Endothelial cell of umbilical vein (primary cell): ENCODE measurements at regions not wholly inside any gene's neighbourhood (a gene's known extent, or its start where the extent isn't known, plus 50 kb on each side); places are given as distances from the start of the nearest gene placed in this dataset.

ENCODE experiments used
- BruUV-seq: library from RNA; stranded (reverse); fragments of 400-500 nt; replicated peaks from 2 replicates; lab custom pipeline; 2021; lab: Mats Ljungman, UMichigan
- CTCF ChIA-PET: fragments of 300-600, 350-600 bp; sonication (Branson Sonifier 250); formaldehyde crosslinking; loops from one replicate; lab custom pipeline; 2021; ENCODE audit warnings: antibody characterized with exemption, inconsistent platforms; lab: Charles Lee
- POLR2A ChIA-PET: fragments of 300-600, 350-600 bp; sonication (Branson Sonifier 250); formaldehyde crosslinking; loops from one replicate; lab custom pipeline; 2021; ENCODE audit warnings: antibody characterized with exemption, inconsistent platforms; lab: Charles Lee
- DNase-seq: peaks from one replicate; pipeline ENCODE4 v3.0.0-alpha.2; 2011; ENCODE audit warnings: low read depth, low spot score
- FAIRE-seq: peaks from 2 replicates; lab custom pipeline; 2011; peaks lifted over from hg19 to GRCh38; lab: Jason Lieb, UNC
- H2AFZ ChIP-seq: 2 replicates; pipeline ENCODE4 v1.6.0; 2012; ENCODE audit warnings: low read depth, low read length, control low read depth, inconsistent platforms
- H3K27ac ChIP-seq: 2 replicates; pipeline ENCODE4 v1.5.1; 2011; ENCODE audit warnings: low read depth, mild to moderate bottlenecking, control low read depth, low read length, moderate library complexity; ENCODE audit not compliant: insufficient read depth
- H3K27me3 ChIP-seq, 2 experiments: 2 replicates each; pipeline versions ENCODE4 v1.6.0 to v1.6.1; 2011; ENCODE audit warnings: low read length in 2 of 2, mixed read lengths in 1 of 2; ENCODE audit not compliant: control insufficient read depth in 2 of 2, insufficient read depth in 2 of 2
- H3K36me3 ChIP-seq, 2 experiments: 2 replicates in 1 of 2; 3 replicates in 1 of 2; pipeline ENCODE4 v1.5.1; 2011; ENCODE audit warnings: low read length in 2 of 2, mild to moderate bottlenecking in 1 of 2, moderate library complexity in 1 of 2; ENCODE audit not compliant: control insufficient read depth in 2 of 2, insufficient read depth in 2 of 2; ENCODE audit errors: extremely low read depth in 1 of 2
- H3K4me1 ChIP-seq: 3 replicates; pipeline ENCODE4 v1.5.1; 2011; ENCODE audit warnings: mild to moderate bottlenecking, low read length; ENCODE audit not compliant: control insufficient read depth, insufficient read depth; ENCODE audit errors: extremely low read depth
- H3K4me2 ChIP-seq: 2 replicates; pipeline ENCODE4 v1.6.1; 2011; ENCODE audit warnings: low read length, control low read depth, mixed read lengths; ENCODE audit not compliant: insufficient read depth
- H3K4me3 ChIP-seq, 3 experiments: fragments of 200-600 bp in 1 of 3; sonication (generic), shearing (Covaris generic) in 1 of 3; replicated peaks in 1 of 3; 2 replicates each; pipeline ENCODE4 v1.5.1; 2011 to 2016; ENCODE audit warnings: control low read depth in 3 of 3, low read length in 3 of 3, mild to moderate bottlenecking in 2 of 3, inconsistent platforms in 1 of 3, low read depth in 1 of 3, moderate library complexity in 1 of 3; ENCODE audit not compliant: insufficient read depth in 1 of 3
- H3K79me2 ChIP-seq: 2 replicates; pipeline ENCODE4 v1.6.0; 2012; ENCODE audit warnings: low read length, inconsistent platforms; ENCODE audit not compliant: control insufficient read depth, insufficient read depth
- H3K9ac ChIP-seq: replicated peaks from 2 replicates; pipeline ENCODE3; 2011; ENCODE audit warnings: low read length, control low read depth; ENCODE audit not compliant: insufficient read depth; ENCODE audit errors: extremely low read depth
- H3K9me1 ChIP-seq: replicated peaks from 3 replicates; pipeline ENCODE4 v1.6.0; 2011; ENCODE audit warnings: mild to moderate bottlenecking, low read length; ENCODE audit not compliant: control insufficient read depth, insufficient read depth; ENCODE audit errors: extremely low read depth
- H3K9me3 ChIP-seq: replicated peaks from 2 replicates; pipeline ENCODE4 v1.5.1; 2012; ENCODE audit warnings: low read length, inconsistent platforms; ENCODE audit not compliant: control insufficient read depth, insufficient read depth
- H4K20me1 ChIP-seq: replicated peaks from 2 replicates; pipeline ENCODE3; 2011; ENCODE audit warnings: mild to moderate bottlenecking, low read length; ENCODE audit not compliant: control insufficient read depth, insufficient read depth; ENCODE audit errors: extremely low read depth
- CTCF ChIP-seq, 2 donors: IDR thresholded peaks; 1 replicate in 1 of 2; 2 replicates in 1 of 2; pipeline ENCODE4 v1.5.1; 2011; ENCODE audit warnings: low read length in 2 of 2, mild to moderate bottlenecking in 2 of 2, moderate library complexity in 2 of 2, control low read depth in 1 of 2, inconsistent platforms in 1 of 2, low read depth in 1 of 2; ENCODE audit not compliant: insufficient read depth in 1 of 2; ENCODE audit errors: extremely low read depth in 1 of 2
- EZH2 ChIP-seq: IDR thresholded peaks from 2 replicates; pipeline ENCODE4 v1.6.1; 2012; ENCODE audit warnings: borderline replicate concordance, low read depth, mild to moderate bottlenecking, moderate library complexity, low read length, inconsistent platforms; ENCODE audit not compliant: severe bottlenecking
- FOS ChIP-seq: IDR thresholded peaks from 2 replicates; pipeline ENCODE4 v1.6.1; 2011; ENCODE audit warnings: mild to moderate bottlenecking, low read length, moderate library complexity, borderline replicate concordance; ENCODE audit not compliant: insufficient read depth
- GATA2 ChIP-seq: IDR thresholded peaks from 2 replicates; pipeline ENCODE4 v1.7.0; 2011; ENCODE audit warnings: low read depth, mild to moderate bottlenecking, moderate library complexity, mixed read lengths, low read length; ENCODE audit not compliant: insufficient read length, insufficient read depth
- JUN ChIP-seq: IDR thresholded peaks from 2 replicates; pipeline ENCODE4 v1.6.1; 2011; ENCODE audit warnings: borderline replicate concordance, low read depth; ENCODE audit not compliant: insufficient read length, insufficient read depth
- MAX ChIP-seq: IDR thresholded peaks from 2 replicates; pipeline ENCODE4 v1.6.1; 2011; ENCODE audit not compliant: insufficient read depth, insufficient read length
- MYC ChIP-seq: IDR thresholded peaks from one replicate; pipeline ENCODE4 v1.6.1; 2011; ENCODE audit warnings: mild to moderate bottlenecking, low read depth, low read length
- POLR2A ChIP-seq: IDR thresholded peaks from 2 replicates; pipeline ENCODE4 v1.6.1; 2012; ENCODE audit warnings: low read depth, mild to moderate bottlenecking, control low read depth, low read length
- POLR2AphosphoS5 ChIP-seq: IDR thresholded peaks from 2 replicates; pipeline ENCODE4 v1.6.1; 2012; ENCODE audit warnings: low read depth, mild to moderate bottlenecking, control low read depth, low read length, moderate library complexity; ENCODE audit not compliant: insufficient read depth
- dilution Hi-C: fragments of 300-500 bp; cut with MboI; formaldehyde crosslinking; loops from one replicate; pipeline ENCODE4 v1.15.0; 2019; ENCODE audit warnings: low sequenced_read_pairs; ENCODE audit not compliant: extremely low pct_ligation_motif_present
- intact Hi-C: fragments of 100-400 bp; cut with micrococcal nuclease; formaldehyde crosslinking; loops from one replicate; pipeline ENCODE4 v1.10.0; 2022

GRCh38 chr3:905217-905616 lies 187.6 kb upstream of the CNTN6 start:
- DNase-seq, result no peak
- POLR2A ChIA-PET, result no interaction called here
- CTCF ChIA-PET, result no interaction called here
- Histone ChIP-seq H3K4me3 (no peak overlapping the region), H3K27ac (no peak overlapping the region), H3K4me2 (no peak overlapping the region), H3K9me3 (no peaks in the 10 kb centered on the region), H4K20me1 (no peaks in the 10 kb centered on the region), H3K27me3 (no peaks in the 10 kb centered on the region), H3K4me1 (no peaks in the 10 kb centered on the region), H3K9me1 (no peaks in the 10 kb centered on the region), H3K9ac (no peak overlapping the region), H2AFZ (no peak overlapping the region), H3K79me2 (no peaks in the 10 kb centered on the region), H3K36me3 (no peaks in the 10 kb centered on the region)
- dilution Hi-C loops, result no loop called here
- intact Hi-C loops, result no loop called here
- TF ChIP-seq CTCF (IDR thresholded peaks at IDR 0.05; ENCODE audit: extremely low read depth in 1 of 2, insufficient read depth in 1 of 2, low read depth in 1 of 2, low read length in 2 of 2), result no peak
- no peak for TF ChIP-seq GATA2
- no peak for TF ChIP-seq EZH2
- no peak for TF ChIP-seq JUN
- TF ChIP-seq MYC, result no peak
- no peak for TF ChIP-seq POLR2AphosphoS5
- TF ChIP-seq POLR2A, result no peak
- no peak for TF ChIP-seq FOS
- no peak for TF ChIP-seq MAX
- BruUV-seq, result no TSS peak
- FAIRE-seq, result no peak
